D341Med (cell line): ENCODE measurements at regions not wholly inside any gene's neighbourhood (a gene's known extent, or its start where the extent isn't known, plus 50 kb on each side); places are given as distances from the start of the nearest gene placed in this dataset.
"Not testable (repeated sequence)": the region's sequence is repeated elsewhere in the genome, so short reads cannot be mapped to it uniquely, and the experiment has no call there.

Experiments
- DNase-seq: peaks from one replicate; pipeline ENCODE4 v3.0.0; 2012; ENCODE audit warnings: low spot score

- not testable (repeated sequence) for DNase-seq
These were observed 207.8 kb upstream of the CCDC196 start for GRCh38 chr14:66278418-66278817.

DNA sequence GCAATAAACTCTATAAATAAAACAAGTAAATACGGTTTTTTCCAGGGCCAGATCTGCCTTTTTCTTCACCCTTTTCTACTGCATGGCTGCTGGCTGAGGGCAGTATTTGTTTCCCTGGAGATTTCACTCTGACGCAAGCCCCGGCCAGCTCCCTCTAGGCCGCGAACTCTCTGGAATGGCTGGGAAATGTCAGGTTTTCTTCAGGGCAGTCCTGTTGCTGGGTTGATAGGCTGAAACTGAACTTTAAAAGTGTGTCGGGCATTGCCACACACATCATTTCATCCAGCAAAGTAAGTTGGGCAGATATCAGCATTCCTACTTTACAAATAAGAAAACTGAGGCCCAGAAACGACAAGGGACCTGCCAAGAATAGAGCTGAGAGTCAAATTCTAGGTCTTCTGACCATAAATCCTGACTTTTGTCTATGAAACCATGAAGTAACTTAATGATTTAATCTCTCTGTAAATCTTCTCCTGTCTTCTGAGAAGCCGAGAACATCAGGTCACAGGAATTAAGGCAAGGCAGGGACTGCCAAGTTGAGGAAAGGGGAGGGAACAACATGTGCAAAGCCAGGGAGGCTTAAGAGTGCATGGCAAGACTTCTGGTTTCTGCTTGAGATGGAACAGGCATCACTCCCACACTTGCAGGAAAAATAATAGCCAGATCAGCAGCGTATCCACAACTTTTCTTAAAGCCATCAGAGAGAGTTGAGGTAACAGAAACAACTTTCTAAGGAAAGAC, 205.0 kb upstream of the CCDC196 start:
- no peak for DNase-seq

DNA sequence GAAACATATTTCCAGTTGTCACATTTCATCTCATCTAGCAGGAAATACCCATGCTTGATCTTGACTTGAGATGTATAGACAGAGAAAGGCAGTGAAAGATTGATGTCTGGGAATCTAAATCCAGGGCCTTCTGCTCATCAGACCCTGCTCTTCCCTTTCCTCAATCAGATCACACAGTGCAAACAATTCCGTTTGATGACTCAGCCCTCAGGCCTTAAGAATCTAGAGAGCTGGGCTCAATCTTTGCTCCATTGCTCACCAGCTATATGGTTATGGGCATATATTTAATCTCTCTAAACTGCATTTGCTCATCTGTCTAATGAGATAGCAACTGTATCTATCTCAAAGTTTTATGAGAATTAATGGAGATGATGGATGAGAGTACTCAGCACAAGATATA, 201.8 kb upstream of the CCDC196 start:
- no peak for DNase-seq

DNA sequence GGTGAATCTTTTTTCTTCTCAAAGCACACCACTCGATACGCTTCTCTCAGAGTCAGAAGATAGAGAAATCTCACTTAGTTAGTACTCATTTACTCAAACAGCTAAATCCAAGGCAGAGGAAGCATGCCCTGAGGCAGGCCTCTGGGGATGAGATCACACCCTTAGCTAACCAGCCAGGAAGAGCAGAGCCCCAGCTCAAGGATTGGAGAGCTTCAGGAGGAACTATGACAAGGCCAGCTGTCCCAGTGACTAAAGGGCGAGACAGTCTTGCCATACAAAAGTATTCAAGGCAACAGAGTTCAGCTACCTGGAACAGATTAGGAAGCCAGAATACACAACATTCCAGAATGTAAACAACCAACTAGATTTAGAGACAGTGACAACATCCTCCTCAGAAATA, 197.7 kb upstream of the CCDC196 start:
- no peak for DNase-seq

- DNase-seq = no peak
These were observed 194.4 kb upstream of the CCDC196 start for GRCh38 chr14:66291756-66292155.

DNA sequence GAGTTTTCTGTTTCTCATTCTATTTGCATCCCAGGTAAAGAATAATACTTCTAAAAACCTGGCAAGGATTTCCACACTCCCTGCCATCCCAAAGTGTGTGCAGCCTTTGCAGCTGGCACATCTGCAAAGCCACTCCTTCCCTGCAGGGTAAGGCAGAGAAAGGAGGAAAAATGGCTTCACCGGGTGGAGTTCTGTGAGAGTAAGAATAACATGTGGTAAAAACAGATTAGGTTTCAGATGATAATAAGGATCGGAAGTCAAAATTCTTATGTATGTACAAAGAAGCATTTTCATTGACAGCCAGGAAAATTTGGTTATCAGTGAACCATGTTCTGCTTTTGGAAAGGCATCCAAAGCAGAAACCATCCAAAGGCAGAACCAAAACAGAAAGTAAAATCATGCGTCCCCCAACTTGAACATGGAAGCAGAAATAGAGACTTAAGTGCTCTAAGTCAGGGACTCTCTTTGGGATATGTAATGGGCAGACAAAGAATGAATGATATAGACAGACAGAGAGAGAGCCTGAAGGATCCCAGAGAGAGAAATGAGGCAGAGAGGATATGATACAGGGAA, 192.6 kb upstream of the CCDC196 start:
- no peak for DNase-seq

DNA sequence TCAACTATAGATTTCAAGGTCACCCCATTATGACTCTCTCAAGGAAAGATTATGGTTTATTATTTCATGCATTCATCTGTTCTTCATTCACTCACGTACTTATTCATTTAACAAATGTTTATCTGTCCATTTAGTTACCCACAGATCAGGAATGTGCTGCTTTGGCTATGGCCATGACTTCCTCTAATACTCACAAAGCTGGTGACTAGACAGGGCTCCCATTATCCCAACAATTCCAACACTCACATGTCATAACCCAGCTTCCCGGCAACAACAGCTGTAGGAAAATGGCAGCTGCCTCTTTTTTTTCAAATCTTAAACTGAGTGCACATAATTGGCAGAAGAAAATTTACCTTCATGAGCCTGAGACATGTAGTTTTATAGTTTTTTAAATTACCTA, 190.8 kb upstream of the CCDC196 start:
- DNase-seq = no peak

DNA sequence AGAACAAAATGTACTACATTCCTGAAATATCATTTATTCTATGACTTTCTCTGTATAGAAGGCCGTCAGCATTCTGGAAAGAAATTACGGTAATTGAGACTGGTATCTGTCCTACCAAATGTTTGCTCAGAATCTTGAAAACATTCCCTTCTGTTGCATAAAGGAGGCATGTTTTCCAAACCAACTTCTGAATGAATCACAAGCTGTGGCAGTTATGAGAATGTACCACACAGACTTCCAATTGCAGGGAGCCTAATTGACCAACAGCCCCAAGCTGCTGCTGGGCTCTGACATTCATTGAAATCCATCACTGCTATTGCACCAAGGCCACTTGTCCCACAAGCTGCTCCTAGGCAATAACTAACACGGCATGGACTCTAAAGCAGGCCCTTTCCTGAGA, 185.3 kb upstream of the CCDC196 start:
- DNase-seq = no peak

DNA sequence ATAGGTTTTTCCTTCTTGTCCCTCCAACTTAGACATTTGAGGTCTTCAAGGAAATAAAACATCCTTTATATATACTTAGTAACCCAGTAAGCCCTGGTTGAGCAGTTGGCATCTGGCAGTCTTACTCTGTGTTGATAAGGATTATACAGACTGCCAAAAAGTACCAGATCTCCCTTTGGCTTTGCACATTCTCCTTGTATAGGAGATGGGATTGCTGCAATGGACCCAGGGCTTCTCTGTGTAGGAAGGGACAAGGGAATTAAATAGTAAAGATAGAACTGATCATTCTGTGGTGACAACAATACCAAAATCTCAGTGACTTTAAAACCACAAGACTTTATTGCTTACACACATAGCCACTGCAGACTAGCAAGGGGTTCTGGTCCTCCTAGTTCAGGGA, 180.1 kb upstream of the CCDC196 start:
- DNase-seq = no peak

DNA sequence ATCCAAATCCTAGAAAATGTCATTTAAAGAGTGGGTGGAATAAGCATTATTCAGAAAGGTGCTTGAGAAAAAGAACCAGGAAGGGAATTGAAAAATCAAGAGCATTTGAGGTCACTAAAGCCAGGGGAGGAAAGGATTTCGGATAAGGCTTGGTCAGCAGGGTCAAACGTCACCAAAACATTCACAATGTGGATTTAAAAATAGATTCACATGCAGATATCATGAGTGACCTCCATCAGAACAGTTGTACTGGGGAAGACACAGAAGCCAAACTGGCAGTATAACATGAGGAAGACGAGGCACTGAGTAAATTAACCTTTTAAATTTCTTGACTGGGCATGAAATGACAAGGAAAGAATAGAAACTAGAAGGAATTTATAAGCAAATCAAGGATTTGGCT, 175.1 kb upstream of the CCDC196 start:
- DNase-seq = no peak

DNA sequence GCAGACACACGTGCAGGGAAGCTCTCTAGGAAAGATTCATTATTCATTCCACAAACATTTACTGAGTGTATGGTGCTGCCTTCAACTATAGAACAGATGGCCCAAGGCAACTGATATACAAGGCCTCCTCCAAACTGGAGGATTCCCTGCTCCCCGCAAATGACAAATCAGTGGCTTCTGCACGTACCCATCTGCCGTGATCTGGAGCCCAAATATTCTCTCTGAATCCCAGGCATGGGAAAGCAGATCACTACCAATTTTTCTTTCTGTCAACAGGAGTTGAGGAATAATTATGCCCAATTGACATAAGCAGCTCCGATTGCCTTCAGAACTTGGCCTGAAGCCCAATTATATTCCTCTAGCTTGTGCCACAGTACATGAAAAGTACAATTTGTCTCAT, 174.2 kb upstream of the CCDC196 start:
- no peak for DNase-seq

DNA sequence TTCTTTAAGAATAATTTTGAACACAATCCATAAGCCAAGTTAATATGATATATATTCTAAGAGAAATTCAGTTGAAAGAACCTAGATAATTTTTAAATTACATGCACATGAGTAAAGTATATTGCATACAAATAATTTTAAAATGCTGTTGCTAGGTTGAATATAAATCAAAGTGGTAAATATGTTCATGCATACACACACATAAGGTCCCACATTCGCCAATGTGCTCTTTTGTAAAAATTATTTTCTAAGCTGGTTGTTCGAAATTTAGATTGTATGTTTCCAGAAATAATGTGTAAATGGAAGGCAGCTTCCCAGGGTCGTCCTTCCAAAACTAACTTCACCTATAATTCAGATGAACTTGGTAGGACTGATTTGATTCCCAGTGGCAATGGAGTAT, 173.7 kb upstream of the CCDC196 start:
- no peak for DNase-seq

DNA sequence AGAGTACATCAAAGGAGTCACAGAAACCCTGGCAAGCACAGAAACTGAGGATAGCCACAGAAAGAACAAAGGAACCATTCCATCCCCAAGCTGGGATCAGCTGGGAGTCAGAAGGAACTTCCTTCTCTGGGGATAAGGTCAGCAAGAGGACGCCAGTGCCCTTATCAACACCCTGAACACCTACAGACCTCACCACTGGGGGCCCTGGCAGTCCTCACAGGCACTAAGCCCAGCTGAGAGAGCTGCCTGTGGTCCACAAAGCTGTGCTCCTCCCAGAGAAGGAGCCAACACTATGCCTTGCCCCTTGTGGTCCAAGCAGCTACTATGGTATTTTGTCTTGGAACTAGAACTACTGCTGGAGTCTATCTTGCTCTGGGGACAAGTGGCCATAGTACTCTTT, 171.1 kb upstream of the CCDC196 start:
- DNase-seq = no peak

DNA sequence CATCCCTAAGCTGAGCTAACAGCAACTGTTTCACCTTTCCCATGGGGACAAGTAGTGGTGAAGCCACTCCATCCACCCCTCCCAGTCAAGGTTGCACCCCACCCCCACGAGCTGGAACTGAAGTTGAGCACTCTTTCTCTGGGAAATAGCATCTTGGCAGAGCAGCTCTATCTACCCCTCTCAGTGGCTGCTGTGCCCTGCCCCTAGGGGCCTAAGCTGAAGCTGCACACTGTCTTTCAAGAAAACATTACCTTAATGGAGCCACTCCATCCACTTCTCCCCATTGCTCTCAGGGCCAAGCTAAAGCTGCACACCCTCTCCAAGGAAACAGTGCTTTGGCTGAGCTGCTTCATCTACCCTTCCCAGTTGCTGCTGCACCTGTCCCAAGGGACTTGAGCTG, 170.6 kb upstream of the CCDC196 start:
- DNase-seq = no peak

DNA sequence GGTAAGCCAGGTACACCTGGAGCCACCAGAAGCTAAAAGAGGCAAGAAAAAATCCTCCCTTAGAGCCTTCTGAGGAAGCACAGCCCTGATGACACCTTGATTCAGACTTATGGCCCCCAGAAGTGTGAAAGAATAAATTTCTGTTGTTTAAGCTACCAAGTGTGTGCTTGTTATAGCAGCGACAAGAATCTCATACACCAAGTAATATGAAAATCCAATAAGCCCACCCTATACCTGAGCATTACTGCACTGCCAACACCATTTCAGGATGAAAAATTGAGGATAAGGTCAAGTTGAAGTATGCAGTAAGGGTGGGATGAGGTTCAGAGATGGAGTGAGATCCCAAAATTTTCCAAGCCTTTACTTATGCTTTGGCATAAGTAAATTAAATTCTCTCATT, 163.6 kb upstream of the CCDC196 start:
- DNase-seq = no peak

GRCh38 chr14:66330228-66330627, 155.9 kb upstream of the CCDC196 start:
- no peak for DNase-seq

- no peak for DNase-seq
These were observed 155.3 kb upstream of the CCDC196 start for GRCh38 chr14:66330916-66331315.

DNA sequence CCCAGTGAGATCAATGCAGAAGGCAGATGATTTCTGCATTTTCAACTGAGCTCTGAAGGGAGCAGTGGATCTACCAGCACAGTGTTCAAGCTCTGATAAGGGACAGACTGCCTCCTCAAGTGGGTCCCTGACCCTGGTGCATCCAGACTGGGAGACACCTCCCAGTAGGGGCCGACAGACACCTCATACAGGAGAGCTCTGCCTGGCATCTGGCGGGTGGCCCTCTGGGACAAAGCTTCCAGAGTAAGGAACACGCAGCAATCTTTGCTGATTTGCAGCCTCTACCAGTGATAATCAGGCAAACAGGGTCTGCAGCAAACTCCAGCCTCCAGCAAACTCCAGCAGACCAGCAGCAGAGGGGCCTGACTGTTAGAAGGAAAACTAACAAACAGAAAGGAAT, 152.9 kb upstream of the CCDC196 start:
- DNase-seq = not testable (repeated sequence)

DNA sequence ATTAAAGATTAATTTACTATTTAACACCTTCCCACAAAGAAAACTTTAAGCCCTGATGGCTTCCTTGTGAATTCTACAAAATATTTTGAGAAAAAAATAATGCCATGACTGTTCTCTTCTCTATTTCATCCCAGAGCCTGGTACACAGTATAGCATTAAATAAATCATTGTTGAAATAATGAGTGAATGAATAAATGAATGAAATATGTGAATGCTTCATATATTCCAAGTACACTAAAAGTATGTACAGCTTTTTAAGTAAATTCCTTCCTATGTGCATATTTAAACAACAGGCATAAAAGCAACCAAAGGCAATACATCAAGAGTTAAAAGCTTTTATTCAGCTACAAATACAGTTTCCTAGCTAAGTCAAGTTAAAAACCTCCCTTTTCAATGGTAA, 144.9 kb upstream of the CCDC196 start:
- no peak for DNase-seq

DNA sequence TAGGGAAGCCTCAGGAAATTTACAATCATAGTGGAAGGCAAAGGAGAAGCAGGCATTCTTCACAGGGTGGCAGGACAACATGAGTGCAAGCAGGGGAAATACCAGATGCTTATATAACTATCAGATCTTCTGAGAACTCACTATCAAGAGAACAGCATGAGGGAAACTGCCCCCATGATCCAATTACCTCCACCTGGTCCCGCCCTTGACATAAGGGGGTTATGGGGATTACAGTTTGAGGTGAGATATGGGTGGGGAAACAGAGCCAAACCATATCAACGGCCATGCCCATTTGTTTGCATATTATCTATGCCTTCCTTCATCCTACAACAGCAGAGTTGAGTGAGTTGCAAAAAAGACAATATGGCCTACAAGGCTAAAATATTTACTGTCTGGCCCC, 140.2 kb upstream of the CCDC196 start:
- DNase-seq = no peak

DNA sequence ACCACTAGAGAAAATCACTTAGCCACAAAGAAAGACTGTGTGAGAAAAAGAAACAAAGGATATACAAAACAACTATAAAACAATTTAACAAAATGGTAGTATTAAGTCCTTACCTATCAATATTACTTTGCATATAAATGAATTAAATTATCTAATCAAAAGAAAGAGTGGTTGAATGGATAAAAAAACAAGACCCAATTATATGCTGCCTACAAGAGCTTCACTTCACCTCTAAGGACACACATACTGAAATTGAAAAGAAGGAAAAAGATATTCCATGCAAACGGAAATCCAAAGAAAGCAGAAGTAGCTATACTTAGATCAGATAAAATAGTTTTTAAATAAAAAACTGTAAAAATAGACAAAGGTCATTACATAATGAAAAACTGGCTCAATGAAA, 134.9 kb upstream of the CCDC196 start:
- DNase-seq = no peak

- DNase-seq = peak; percentile 62
These were observed 126.7 kb upstream of the CCDC196 start for GRCh38 chr14:66359500-66359899.

DNA sequence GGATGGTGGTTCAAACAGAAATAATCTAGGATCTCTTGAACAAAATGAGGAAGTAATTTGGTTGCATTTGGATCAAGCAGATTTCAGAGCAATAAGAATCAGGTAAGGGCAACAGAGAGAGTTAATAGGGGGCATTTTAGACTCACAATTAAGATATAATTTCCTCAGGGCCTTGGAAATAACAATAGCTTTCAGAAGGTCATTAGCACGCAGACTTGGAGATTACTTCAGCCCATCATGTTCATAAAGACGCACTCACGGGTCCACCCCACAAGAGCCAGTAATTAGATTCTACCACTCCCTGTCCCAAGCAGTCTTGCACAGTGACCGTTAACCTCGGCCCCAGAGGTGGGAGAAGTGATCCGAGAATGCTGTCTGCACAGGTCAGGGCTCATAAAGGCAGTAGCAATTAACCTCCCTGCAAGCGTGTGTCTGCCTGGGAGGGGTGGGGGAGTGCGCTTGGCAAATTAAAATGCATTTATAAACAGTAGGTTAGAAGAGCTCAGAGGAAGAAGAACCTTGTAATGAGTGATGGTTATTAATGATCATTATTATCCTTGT, 125.7 kb upstream of the CCDC196 start:
- DNase-seq = no peak

GRCh38 chr14:66361013-66361412, 125.2 kb upstream of the CCDC196 start:
- no peak for DNase-seq
